ENCODE measurements at regions not wholly inside any gene's neighbourhood (a gene's known extent, or its start where the extent isn't known, plus 50 kb on each side); places are given as distances from the start of the nearest gene placed in this dataset.

GRCh38 chrX:34805951-34806350 is 136.6 kb upstream of the FAM47B start:
- Mint-ChIP-seq H3K36me3 (peaks cover 21% of the 10 kb centered on the region), H3K9me3 (peaks cover 24% of the 10 kb centered on the region), H3K4me3 (no peak overlapping the region), H3K27me3 (ENCODE audit: low read depth) (no peaks in the 10 kb centered on the region), H3K4me1 (no peaks in the 10 kb centered on the region), H3K27ac (no peak overlapping the region)
- ATAC-seq (no peak), DNase-seq (ENCODE audit: low spot score) (no peak)
- ChIA-PET CTCF (no interaction called here), POLR2A (no interaction called here)
- TF ChIP-seq ELF4 (CRISPR knock-in tag; IDR thresholded peaks at IDR 0.05; ENCODE audit: low read depth) (no peak), AFF4 (CRISPR knock-in tag; IDR thresholded peaks at IDR 0.05; ENCODE audit: borderline replicate concordance) (no peak), OVOL2 (CRISPR knock-in tag; IDR thresholded peaks at IDR 0.05; ENCODE audit: borderline replicate concordance) (no peak), ZNF121 (CRISPR knock-in tag; IDR thresholded peaks at IDR 0.05) (no peak), ATF6 (CRISPR knock-in tag; IDR thresholded peaks at IDR 0.05) (no peak), RORB (CRISPR knock-in tag; IDR thresholded peaks at IDR 0.05) (no peak), TP53 (CRISPR knock-in tag; IDR thresholded peaks at IDR 0.05) (no peak)

GRCh38 chrX:34809096-34809495 is 133.5 kb upstream of the FAM47B start:
- H3K36me3 Mint-ChIP-seq, result peaks cover 1% of the 10 kb centered on the region; the same call in 1 of the 2 replicates
- H3K27me3 Mint-ChIP-seq (ENCODE audit: low read depth), result no peaks in the 10 kb centered on the region
- H3K9me3 Mint-ChIP-seq, result peaks cover 2% of the 10 kb centered on the region
- ChIA-PET POLR2A (no interaction called here), CTCF (no interaction called here)
- H3K27ac Mint-ChIP-seq, result no peak overlapping the region
- no peak for DNase-seq (ENCODE audit: low spot score)
- H3K4me1 Mint-ChIP-seq, result no peaks in the 10 kb centered on the region
- H3K4me3 Mint-ChIP-seq, result no peak overlapping the region
- no peak for ATAC-seq
- TF ChIP-seq CREB1 (CRISPR knock-in tag; IDR thresholded peaks at IDR 0.05), result no peak
- TF ChIP-seq, protein P1, sequence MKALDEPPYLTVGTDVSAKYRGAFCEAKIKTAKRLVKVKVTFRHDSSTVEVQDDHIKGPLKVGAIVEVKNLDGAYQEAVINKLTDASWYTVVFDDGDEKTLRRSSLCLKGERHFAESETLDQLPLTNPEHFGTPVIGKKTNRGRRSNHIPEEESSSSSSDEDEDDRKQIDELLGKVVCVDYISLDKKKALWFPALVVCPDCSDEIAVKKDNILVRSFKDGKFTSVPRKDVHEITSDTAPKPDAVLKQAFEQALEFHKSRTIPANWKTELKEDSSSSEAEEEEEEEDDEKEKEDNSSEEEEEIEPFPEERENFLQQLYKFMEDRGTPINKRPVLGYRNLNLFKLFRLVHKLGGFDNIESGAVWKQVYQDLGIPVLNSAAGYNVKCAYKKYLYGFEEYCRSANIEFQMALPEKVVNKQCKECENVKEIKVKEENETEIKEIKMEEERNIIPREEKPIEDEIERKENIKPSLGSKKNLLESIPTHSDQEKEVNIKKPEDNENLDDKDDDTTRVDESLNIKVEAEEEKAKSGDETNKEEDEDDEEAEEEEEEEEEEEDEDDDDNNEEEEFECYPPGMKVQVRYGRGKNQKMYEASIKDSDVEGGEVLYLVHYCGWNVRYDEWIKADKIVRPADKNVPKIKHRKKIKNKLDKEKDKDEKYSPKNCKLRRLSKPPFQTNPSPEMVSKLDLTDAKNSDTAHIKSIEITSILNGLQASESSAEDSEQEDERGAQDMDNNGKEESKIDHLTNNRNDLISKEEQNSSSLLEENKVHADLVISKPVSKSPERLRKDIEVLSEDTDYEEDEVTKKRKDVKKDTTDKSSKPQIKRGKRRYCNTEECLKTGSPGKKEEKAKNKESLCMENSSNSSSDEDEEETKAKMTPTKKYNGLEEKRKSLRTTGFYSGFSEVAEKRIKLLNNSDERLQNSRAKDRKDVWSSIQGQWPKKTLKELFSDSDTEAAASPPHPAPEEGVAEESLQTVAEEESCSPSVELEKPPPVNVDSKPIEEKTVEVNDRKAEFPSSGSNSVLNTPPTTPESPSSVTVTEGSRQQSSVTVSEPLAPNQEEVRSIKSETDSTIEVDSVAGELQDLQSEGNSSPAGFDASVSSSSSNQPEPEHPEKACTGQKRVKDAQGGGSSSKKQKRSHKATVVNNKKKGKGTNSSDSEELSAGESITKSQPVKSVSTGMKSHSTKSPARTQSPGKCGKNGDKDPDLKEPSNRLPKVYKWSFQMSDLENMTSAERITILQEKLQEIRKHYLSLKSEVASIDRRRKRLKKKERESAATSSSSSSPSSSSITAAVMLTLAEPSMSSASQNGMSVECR (CRISPR knock-in tag; IDR thresholded peaks at IDR 0.05; ENCODE audit: borderline replicate concordance), result no peak
- TF ChIP-seq SMAD4 (CRISPR knock-in tag; IDR thresholded peaks at IDR 0.05), result no peak
- no peak for TF ChIP-seq FOXJ3 (CRISPR knock-in tag; IDR thresholded peaks at IDR 0.05; ENCODE audit: borderline replicate concordance)
- TF ChIP-seq CBFB (CRISPR knock-in tag; IDR thresholded peaks at IDR 0.05; ENCODE audit: low read depth), result no peak
- TF ChIP-seq SP1 (CRISPR knock-in tag; conservative IDR thresholded peaks at IDR 0.05), result no peak
- TF ChIP-seq ERG (CRISPR knock-in tag; IDR thresholded peaks at IDR 0.05), result no peak
- TF ChIP-seq NFYB (CRISPR knock-in tag; conservative IDR thresholded peaks at IDR 0.05; ENCODE audit: low read depth), result no peak
- TF ChIP-seq, protein P2, sequence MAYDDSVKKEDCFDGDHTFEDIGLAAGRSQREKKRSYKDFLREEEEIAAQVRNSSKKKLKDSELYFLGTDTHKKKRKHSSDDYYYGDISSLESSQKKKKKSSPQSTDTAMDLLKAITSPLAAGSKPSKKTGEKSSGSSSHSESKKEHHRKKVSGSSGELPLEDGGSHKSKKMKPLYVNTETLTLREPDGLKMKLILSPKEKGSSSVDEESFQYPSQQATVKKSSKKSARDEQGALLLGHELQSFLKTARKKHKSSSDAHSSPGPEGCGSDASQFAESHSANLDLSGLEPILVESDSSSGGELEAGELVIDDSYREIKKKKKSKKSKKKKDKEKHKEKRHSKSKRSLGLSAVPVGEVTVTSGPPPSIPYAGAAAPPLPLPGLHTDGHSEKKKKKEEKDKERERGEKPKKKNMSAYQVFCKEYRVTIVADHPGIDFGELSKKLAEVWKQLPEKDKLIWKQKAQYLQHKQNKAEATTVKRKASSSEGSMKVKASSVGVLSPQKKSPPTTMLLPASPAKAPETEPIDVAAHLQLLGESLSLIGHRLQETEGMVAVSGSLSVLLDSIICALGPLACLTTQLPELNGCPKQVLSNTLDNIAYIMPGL (CRISPR knock-in tag; IDR thresholded peaks at IDR 0.05), result no peak
- no peak for TF ChIP-seq ZNF671 (CRISPR knock-in tag; IDR thresholded peaks at IDR 0.05)
- TF ChIP-seq TEAD4 (CRISPR knock-in tag; IDR thresholded peaks at IDR 0.05), result no peak
- no peak for TF ChIP-seq ZSCAN18 (CRISPR knock-in tag; IDR thresholded peaks at IDR 0.05)

All from WTC11 (cell line).